Fibroblast of lung (primary cell): ENCODE measurements at regions not wholly inside any gene's neighbourhood (a gene's known extent, or its start where the extent isn't known, plus 50 kb on each side); places are given as distances from the start of the nearest gene placed in this dataset.

ENCODE experiments used
- DNase-seq, 2 donors: peaks; one replicate each; pipeline versions ENCODE4 v3.0.0 to v3.0.0-alpha.2; 2010; ENCODE audit warnings: low read depth in 2 of 2
- H2AFZ ChIP-seq: 2 replicates; pipeline ENCODE4 v1.5.1; 2012; ENCODE audit warnings: low read length, control low read depth, inconsistent platforms
- H3K27ac ChIP-seq: 2 replicates; pipeline ENCODE4 v1.5.1; 2011; ENCODE audit warnings: low read length, control low read depth; ENCODE audit not compliant: insufficient read depth
- H3K27me3 ChIP-seq: 2 replicates; pipeline ENCODE4 v1.5.1; 2011; ENCODE audit warnings: mild to moderate bottlenecking, low read length; ENCODE audit not compliant: control insufficient read depth, insufficient read depth
- H3K36me3 ChIP-seq: 2 replicates; pipeline ENCODE4 v1.5.1; 2011; ENCODE audit warnings: low read length; ENCODE audit not compliant: control insufficient read depth, insufficient read depth
- H3K4me1 ChIP-seq: 2 replicates; pipeline ENCODE4 v1.5.1; 2011; ENCODE audit warnings: low read length; ENCODE audit not compliant: control insufficient read depth, insufficient read depth; ENCODE audit errors: extremely low read depth
- H3K4me2 ChIP-seq: 2 replicates; pipeline ENCODE4 v1.5.1; 2011; ENCODE audit warnings: low read length, control low read depth; ENCODE audit not compliant: insufficient read depth; ENCODE audit errors: extremely low read depth
- H3K4me3 ChIP-seq, 4 experiments: fragments of 200-600 bp in 1 of 4; sonication (generic) in 1 of 4; replicated peaks in 1 of 4; 2 replicates each; pipeline ENCODE4 v1.5.1; 2011 to 2016; ENCODE audit warnings: low read length in 4 of 4, low read depth in 3 of 4, mild to moderate bottlenecking in 3 of 4, control low read depth in 2 of 4, inconsistent platforms in 1 of 4, mixed read lengths in 1 of 4; ENCODE audit not compliant: insufficient read depth in 1 of 4; ENCODE audit errors: control extremely low read depth in 1 of 4
- H3K79me2 ChIP-seq: 2 replicates; pipeline ENCODE4 v1.5.1; 2012; ENCODE audit warnings: mild to moderate bottlenecking, low read length, inconsistent platforms; ENCODE audit not compliant: control insufficient read depth, insufficient read depth
- H3K9ac ChIP-seq: 2 replicates; pipeline ENCODE4 v1.5.1; 2011; ENCODE audit warnings: mild to moderate bottlenecking, low read length, control low read depth; ENCODE audit not compliant: insufficient read depth
- H3K9me3 ChIP-seq: 2 replicates; pipeline ENCODE4 v1.5.1; 2012; ENCODE audit warnings: low read depth, low read length; ENCODE audit not compliant: control insufficient read depth, insufficient read depth
- H4K20me1 ChIP-seq: 2 replicates; pipeline ENCODE4 v1.5.1; 2011; ENCODE audit warnings: low read length; ENCODE audit not compliant: control insufficient read depth, insufficient read depth; ENCODE audit errors: extremely low read depth
- EZH2 ChIP-seq: IDR thresholded peaks from 2 replicates; pipeline ENCODE4 v1.5.1; 2012; ENCODE audit warnings: low read length, control low read depth, mild to moderate bottlenecking; ENCODE audit errors: missing control alignments
- TF ChIP-seq, protein P1 (sequence below), 2 donors: IDR thresholded peaks in 1 of 2; conservative IDR thresholded peaks in 1 of 2; 1 replicate in 1 of 2; 2 replicates in 1 of 2; pipeline ENCODE4 v1.5.1; 2011 to 2012; ENCODE audit warnings: low read length in 2 of 2, control low read depth in 1 of 2, inconsistent platforms in 1 of 2, low read depth in 1 of 2, mild to moderate bottlenecking in 1 of 2

DNA sequence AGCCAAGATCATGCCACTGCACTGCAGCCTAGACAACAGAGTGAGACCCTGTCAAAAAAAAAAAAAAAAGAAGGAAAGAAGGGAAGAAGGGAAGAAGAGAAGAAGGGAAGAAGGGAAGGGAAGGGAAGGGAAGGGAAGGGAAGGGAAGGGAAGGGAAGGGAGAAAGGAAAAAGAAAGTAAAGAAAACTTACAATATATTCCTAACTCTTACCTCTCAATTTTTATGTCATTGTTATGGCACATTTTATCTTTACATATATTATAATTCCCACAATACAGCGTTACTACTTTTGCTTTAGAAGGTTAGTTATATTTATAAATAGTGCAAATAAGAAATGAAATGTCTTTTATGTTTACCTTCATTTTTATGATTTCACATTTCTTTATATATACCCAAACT lies 358.7 kb downstream of the HHIPL2 start:
- H3K4me1 ChIP-seq, result no peaks in the 10 kb centered on the region
- H4K20me1 ChIP-seq, result no peaks in the 10 kb centered on the region
- no peak overlapping the region for H3K4me2 ChIP-seq
- H2AFZ ChIP-seq, result no peak overlapping the region
- H3K9ac ChIP-seq, result no peak overlapping the region
- DNase-seq, result no peak
- no peaks in the 10 kb centered on the region for H3K9me3 ChIP-seq
- H3K79me2 ChIP-seq, result no peaks in the 10 kb centered on the region
- TF ChIP-seq EZH2, result no peak
- TF ChIP-seq, protein P1, sequence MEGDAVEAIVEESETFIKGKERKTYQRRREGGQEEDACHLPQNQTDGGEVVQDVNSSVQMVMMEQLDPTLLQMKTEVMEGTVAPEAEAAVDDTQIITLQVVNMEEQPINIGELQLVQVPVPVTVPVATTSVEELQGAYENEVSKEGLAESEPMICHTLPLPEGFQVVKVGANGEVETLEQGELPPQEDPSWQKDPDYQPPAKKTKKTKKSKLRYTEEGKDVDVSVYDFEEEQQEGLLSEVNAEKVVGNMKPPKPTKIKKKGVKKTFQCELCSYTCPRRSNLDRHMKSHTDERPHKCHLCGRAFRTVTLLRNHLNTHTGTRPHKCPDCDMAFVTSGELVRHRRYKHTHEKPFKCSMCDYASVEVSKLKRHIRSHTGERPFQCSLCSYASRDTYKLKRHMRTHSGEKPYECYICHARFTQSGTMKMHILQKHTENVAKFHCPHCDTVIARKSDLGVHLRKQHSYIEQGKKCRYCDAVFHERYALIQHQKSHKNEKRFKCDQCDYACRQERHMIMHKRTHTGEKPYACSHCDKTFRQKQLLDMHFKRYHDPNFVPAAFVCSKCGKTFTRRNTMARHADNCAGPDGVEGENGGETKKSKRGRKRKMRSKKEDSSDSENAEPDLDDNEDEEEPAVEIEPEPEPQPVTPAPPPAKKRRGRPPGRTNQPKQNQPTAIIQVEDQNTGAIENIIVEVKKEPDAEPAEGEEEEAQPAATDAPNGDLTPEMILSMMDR (conservative IDR thresholded peaks at IDR 0.05 in 1 of 2, IDR thresholded peaks at IDR 0.05 in 1 of 2; ENCODE audit: low read depth in 1 of 2, low read length in 2 of 2), result no peak
- no peaks in the 10 kb centered on the region for H3K36me3 ChIP-seq
- H3K4me3 ChIP-seq, result no peak overlapping the region
- H3K27me3 ChIP-seq, result no peaks in the 10 kb centered on the region
- no peak overlapping the region for H3K27ac ChIP-seq

DNA sequence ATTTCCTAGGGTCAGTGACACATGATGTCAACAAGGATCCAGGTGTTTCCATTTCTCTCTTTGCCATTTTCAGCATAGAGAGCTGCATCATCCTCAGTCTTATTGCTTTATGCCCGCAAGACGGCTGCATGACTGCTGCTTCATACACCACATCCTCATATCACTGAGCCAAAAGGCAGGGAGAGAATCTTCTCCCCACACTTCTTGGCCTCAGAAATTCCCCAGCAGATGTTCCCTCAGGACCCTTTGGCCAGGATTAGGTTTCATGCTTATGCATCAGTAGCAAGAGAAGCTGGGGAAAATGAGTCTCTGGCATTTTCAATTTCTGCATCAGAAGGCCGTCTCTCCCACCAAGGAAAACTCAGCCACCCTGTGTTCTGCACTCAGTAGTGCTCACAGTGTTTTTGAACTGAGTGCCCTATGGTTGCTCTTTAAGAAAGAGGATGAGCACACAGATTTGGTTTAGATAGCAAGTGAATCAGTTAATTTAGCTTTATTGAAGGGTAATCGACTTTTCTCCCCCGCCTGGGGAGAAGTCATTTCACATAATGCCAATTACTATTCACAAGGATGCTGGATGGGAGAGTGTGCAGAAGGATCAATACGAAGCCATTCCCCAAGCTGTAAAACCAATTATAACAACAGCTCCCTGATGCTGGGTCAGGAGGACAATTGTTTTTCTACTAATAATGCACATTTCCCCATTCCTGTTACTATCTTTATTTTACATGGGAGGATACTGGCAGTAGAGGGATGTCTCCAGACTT lies 360.2 kb downstream of the HHIPL2 start:
- Histone ChIP-seq H3K9ac (no peak overlapping the region), H2AFZ (no peak overlapping the region), H3K36me3 (no peaks in the 10 kb centered on the region), H3K27ac (no peak overlapping the region), H3K4me2 (no peak overlapping the region), H3K79me2 (no peaks in the 10 kb centered on the region), H4K20me1 (no peaks in the 10 kb centered on the region), H3K4me3 (no peak overlapping the region), H3K27me3 (no peaks in the 10 kb centered on the region), H3K9me3 (no peaks in the 10 kb centered on the region), H3K4me1 (no peaks in the 10 kb centered on the region)
- TF ChIP-seq, protein P1 (conservative IDR thresholded peaks at IDR 0.05 in 1 of 2, IDR thresholded peaks at IDR 0.05 in 1 of 2; ENCODE audit: low read depth in 1 of 2, low read length in 2 of 2), result no peak
- no peak for TF ChIP-seq EZH2
- no peak for DNase-seq

DNA sequence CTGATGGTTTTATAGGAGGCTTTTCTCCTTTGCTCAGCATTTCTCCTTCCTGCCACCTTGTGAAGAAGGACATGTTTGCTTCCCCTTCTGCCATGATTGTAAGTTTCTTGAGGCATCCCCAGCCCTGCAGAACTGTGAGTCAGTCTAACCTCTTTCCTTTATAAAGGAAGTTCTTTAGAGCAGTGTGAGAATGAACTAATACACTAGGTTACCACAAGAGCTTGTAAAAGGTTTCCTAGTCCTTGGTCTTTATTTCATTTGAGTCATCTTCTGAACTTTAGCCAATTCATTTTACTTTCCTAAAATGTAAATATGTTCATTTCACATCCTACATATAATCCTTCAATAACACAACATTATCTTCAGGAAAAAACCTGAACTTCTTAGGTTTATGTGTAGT lies 365.3 kb downstream of the HHIPL2 start:
- Histone ChIP-seq H3K9ac (no peak overlapping the region), H2AFZ (no peak overlapping the region), H3K27ac (no peak overlapping the region), H3K4me3 (no peak overlapping the region), H3K27me3 (no peaks in the 10 kb centered on the region), H3K4me2 (no peak overlapping the region), H3K79me2 (no peaks in the 10 kb centered on the region), H3K4me1 (no peaks in the 10 kb centered on the region), H3K9me3 (no peaks in the 10 kb centered on the region), H3K36me3 (no peaks in the 10 kb centered on the region), H4K20me1 (no peaks in the 10 kb centered on the region)
- peak; percentile 22 to 50 for DNase-seq
- no peak for TF ChIP-seq EZH2
- TF ChIP-seq, protein P1 (conservative IDR thresholded peaks at IDR 0.05 in 1 of 2, IDR thresholded peaks at IDR 0.05 in 1 of 2; ENCODE audit: low read depth in 1 of 2, low read length in 2 of 2), result no peak
